Osteoblast (primary cell): ENCODE measurements at regions not wholly inside any gene's neighbourhood (a gene's known extent, or its start where the extent isn't known, plus 50 kb on each side); places are given as distances from the start of the nearest gene placed in this dataset.

Experiments
- DNase-seq: peaks from one replicate; pipeline ENCODE4 v3.0.0; 2011; ENCODE audit warnings: low spot score, mixed read lengths; ENCODE audit not compliant: insufficient read length; ENCODE audit errors: missing footprints
- H2AFZ ChIP-seq: 2 replicates; pipeline ENCODE4 v1.6.0; 2011; ENCODE audit warnings: mild to moderate bottlenecking, low read length
- H3K27ac ChIP-seq: 2 replicates; pipeline ENCODE4 v1.5.1; 2011; ENCODE audit warnings: mild to moderate bottlenecking, low read depth, low read length, moderate library complexity
- H3K27me3 ChIP-seq: 2 replicates; pipeline ENCODE4 v1.6.0; 2012; ENCODE audit warnings: mild to moderate bottlenecking, control low read depth, inconsistent platforms, low read length, moderate library complexity; ENCODE audit not compliant: insufficient read depth
- H3K36me3 ChIP-seq: 2 replicates; pipeline ENCODE4 v1.5.1; 2011; ENCODE audit warnings: mild to moderate bottlenecking, low read length, control low read depth, moderate library complexity; ENCODE audit not compliant: insufficient read depth
- H3K4me1 ChIP-seq: 2 replicates; pipeline ENCODE4 v1.5.1; 2011; ENCODE audit warnings: mild to moderate bottlenecking, low read length, control low read depth, moderate library complexity; ENCODE audit not compliant: insufficient read depth
- H3K4me2 ChIP-seq: 2 replicates; pipeline ENCODE4 v1.6.0; 2011; ENCODE audit warnings: mild to moderate bottlenecking, low read length; ENCODE audit not compliant: insufficient read depth
- H3K4me3 ChIP-seq: fragments of 200-600 bp; sonication (generic); 3 replicates; pipeline ENCODE4 v1.5.1; 2012; ENCODE audit warnings: mild to moderate bottlenecking, low read length, inconsistent platforms; ENCODE audit not compliant: insufficient read depth
- H3K79me2 ChIP-seq: 2 replicates; pipeline ENCODE4 v1.6.0; 2012; ENCODE audit warnings: mild to moderate bottlenecking, low read length, control low read depth, inconsistent platforms; ENCODE audit not compliant: insufficient read depth
- H3K9me3 ChIP-seq: 2 replicates; pipeline ENCODE4 v1.5.1; 2011; ENCODE audit warnings: low read depth, low read length, control low read depth
- H4K20me1 ChIP-seq: 2 replicates; pipeline ENCODE4 v1.6.0; 2012; ENCODE audit warnings: mild to moderate bottlenecking, low read length, control low read depth; ENCODE audit not compliant: insufficient read depth
- TF ChIP-seq, protein P1 (sequence below): IDR thresholded peaks from 2 replicates; pipeline ENCODE4 v1.5.1; 2011; ENCODE audit warnings: mild to moderate bottlenecking, low read depth, low read length, moderate library complexity; ENCODE audit errors: extremely low read depth

DNA sequence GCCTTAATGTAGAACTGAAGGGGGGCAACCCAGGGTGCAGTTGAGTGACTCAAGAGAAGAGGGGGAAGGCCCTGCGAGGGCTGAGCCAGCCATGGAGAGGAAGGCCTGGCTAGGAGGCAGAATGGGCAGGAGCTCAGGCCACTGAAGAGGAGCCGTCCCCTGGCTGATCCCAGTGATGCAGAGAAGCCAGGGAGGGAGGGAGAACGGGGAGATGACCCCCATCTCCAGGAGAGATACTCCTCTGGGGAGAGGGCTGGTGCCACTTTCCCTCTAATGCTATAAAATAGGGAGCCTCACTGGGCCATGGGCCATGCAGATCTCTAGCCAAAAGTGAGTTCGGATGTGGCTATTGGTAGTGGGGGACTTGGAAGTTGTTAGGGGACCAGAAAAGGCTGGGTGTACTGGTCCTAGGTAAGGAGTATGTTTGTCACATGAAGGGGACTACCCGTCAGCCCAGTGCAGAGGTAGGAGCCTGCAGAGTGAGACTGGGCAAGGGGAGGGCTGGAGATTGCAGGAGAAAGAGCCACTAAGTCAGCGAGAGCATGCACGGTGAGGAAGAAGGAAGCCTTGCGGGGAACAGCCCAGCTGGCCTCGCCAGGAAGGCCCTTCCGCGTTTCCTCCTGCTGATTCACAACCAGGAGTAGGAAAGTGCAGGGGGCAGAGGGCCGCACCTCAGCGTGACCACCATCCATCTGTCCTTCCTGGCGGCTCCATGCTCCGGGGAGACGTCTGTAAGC, 347.6 kb downstream of the TCERG1L start:
- Histone ChIP-seq H3K79me2 (no peaks in the 10 kb centered on the region), H3K9me3 (no peaks in the 10 kb centered on the region), H3K27me3 (no peaks in the 10 kb centered on the region), H3K27ac (no peak overlapping the region), H3K4me3 (no peak overlapping the region), H3K4me2 (no peak overlapping the region), H3K36me3 (no peaks in the 10 kb centered on the region), H4K20me1 (no peaks in the 10 kb centered on the region), H3K4me1 (no peaks in the 10 kb centered on the region), H2AFZ (no peak overlapping the region)
- TF ChIP-seq, protein P1, sequence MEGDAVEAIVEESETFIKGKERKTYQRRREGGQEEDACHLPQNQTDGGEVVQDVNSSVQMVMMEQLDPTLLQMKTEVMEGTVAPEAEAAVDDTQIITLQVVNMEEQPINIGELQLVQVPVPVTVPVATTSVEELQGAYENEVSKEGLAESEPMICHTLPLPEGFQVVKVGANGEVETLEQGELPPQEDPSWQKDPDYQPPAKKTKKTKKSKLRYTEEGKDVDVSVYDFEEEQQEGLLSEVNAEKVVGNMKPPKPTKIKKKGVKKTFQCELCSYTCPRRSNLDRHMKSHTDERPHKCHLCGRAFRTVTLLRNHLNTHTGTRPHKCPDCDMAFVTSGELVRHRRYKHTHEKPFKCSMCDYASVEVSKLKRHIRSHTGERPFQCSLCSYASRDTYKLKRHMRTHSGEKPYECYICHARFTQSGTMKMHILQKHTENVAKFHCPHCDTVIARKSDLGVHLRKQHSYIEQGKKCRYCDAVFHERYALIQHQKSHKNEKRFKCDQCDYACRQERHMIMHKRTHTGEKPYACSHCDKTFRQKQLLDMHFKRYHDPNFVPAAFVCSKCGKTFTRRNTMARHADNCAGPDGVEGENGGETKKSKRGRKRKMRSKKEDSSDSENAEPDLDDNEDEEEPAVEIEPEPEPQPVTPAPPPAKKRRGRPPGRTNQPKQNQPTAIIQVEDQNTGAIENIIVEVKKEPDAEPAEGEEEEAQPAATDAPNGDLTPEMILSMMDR: no peak
- DNase-seq: no peak

DNA sequence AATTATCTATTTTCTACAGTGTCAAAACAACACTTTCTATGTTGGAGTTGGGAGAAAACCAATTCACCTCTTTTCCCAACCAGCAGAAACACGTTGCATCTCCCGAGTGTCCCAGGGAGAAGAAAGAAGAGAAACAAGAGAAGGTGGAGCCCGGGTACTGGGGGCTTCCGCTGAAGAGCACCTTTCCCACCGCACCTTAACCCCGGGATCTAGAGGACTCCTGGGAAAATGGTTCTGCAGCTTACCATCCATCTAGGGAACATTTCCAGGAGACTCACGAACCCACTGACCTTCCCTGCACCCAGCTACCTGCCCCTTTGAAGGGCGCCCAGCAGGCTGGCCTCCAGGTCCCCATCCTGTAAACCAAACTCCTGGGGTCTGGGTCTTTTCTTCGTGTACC, 346.8 kb downstream of the TCERG1L start:
- Histone ChIP-seq H3K36me3 (no peaks in the 10 kb centered on the region), H3K4me3 (no peak overlapping the region), H3K79me2 (no peaks in the 10 kb centered on the region), H3K27ac (no peak overlapping the region), H3K9me3 (no peaks in the 10 kb centered on the region), H3K27me3 (no peaks in the 10 kb centered on the region), H3K4me2 (no peak overlapping the region), H4K20me1 (no peaks in the 10 kb centered on the region), H3K4me1 (no peaks in the 10 kb centered on the region), H2AFZ (no peak overlapping the region)
- no peak for DNase-seq
- TF ChIP-seq, protein P1: no peak

DNA sequence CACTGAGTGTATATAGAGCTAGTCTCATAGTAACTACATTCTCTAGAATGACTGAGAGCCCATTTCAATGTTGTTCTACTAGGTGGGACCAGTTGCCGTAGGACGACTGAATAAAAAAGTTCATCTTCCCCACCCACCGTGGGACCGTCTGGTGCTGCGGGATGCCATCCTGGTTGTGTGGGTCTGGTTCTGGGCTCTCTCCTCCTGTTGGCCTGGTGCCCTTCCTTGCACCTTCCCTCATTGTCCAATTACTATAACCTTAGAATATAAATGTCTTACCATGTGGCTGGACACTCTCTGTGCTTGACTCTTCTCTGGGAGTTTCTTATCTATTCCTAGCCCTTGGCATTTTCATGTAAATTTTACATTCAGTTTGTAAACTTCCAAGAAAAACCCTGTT, 344.4 kb downstream of the TCERG1L start:
- no peak overlapping the region for H3K4me2 ChIP-seq
- H4K20me1 ChIP-seq: no peaks in the 10 kb centered on the region
- no peak overlapping the region for H3K4me3 ChIP-seq
- H3K36me3 ChIP-seq: no peaks in the 10 kb centered on the region
- H3K79me2 ChIP-seq: no peaks in the 10 kb centered on the region
- H3K27me3 ChIP-seq: no peaks in the 10 kb centered on the region
- TF ChIP-seq, protein P1: no peak
- no peaks in the 10 kb centered on the region for H3K9me3 ChIP-seq
- no peak overlapping the region for H2AFZ ChIP-seq
- H3K4me1 ChIP-seq: no peaks in the 10 kb centered on the region
- H3K27ac ChIP-seq: no peak overlapping the region
- no peak for DNase-seq

DNA sequence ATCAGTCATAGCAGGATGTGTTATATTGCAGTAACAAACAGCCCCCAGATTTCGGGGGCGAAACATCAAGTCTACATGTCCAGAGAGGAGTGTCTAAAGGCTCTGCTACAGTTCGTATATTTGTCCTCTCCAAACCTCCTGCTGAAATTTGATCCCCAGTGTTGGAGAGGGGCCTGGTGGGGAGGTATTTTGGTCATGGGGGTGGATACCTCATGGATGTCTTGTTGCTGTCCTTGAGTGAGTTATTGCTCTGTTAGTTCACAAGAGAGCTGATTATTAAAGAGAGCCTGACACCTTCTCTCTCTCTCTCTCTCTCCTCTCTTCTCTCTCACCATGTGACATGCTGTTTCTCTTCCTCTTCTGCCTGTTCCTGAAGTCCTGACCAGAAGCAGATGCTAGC, 343.7 kb downstream of the TCERG1L start:
- DNase-seq: no peak
- no peaks in the 10 kb centered on the region for H3K4me1 ChIP-seq
- no peak overlapping the region for H3K4me2 ChIP-seq
- TF ChIP-seq, protein P1: no peak
- no peaks in the 10 kb centered on the region for H3K79me2 ChIP-seq
- no peak overlapping the region for H2AFZ ChIP-seq
- no peaks in the 10 kb centered on the region for H3K36me3 ChIP-seq
- no peak overlapping the region for H3K27ac ChIP-seq
- H3K27me3 ChIP-seq: no peaks in the 10 kb centered on the region
- H3K4me3 ChIP-seq: no peak overlapping the region
- no peaks in the 10 kb centered on the region for H3K9me3 ChIP-seq
- no peaks in the 10 kb centered on the region for H4K20me1 ChIP-seq
